GM12878 (cell line): ENCODE measurements at regions not wholly inside any gene's neighbourhood (a gene's known extent, or its start where the extent isn't known, plus 50 kb on each side); places are given as distances from the start of the nearest gene placed in this dataset.

Experiments used
- ATAC-seq: fragments of 200-7000 bp; cut with Tn5 transposase; 3 replicates; pipeline ENCODE4 v1.9.1; 2020; ENCODE audit warnings: mild to moderate bottlenecking, moderate library complexity
- BruUV-seq: library from RNA; stranded (reverse); fragments of 400-500 nt; replicated peaks from 2 replicates; lab custom pipeline; 2021; lab: Mats Ljungman, UMichigan
- CTCF ChIA-PET: fragments of 300-600 bp; sonication (Branson Sonifier 250); formaldehyde crosslinking; extraction: SDS; loops from one replicate; lab custom pipeline; 2021; ENCODE audit warnings: inconsistent platforms; lab: Yijun Ruan, JAX
- POLR2A ChIA-PET: fragments of 350-600 bp; formaldehyde crosslinking; extraction: SDS; loops from one replicate; lab custom pipeline; 2021; ENCODE audit warnings: inconsistent platforms; lab: Charles Lee
- RAD21 ChIA-PET: fragments of 300-600 bp; sonication (Branson Sonifier 250); formaldehyde crosslinking; loops from one replicate; lab custom pipeline; 2023; ENCODE audit warnings: antibody characterized with exemption; ENCODE audit not compliant: unreplicated experiment; lab: Charles Lee
- SMC1A ChIA-PET: fragments of 300-600 bp; sonication (Branson Sonifier 250); formaldehyde crosslinking; loops from one replicate; lab custom pipeline; 2023; ENCODE audit not compliant: unreplicated experiment, uncharacterized antibody; lab: Charles Lee
- DNase-seq: peaks from one replicate; pipeline ENCODE4 v3.0.0-alpha.2; 2011; ENCODE audit warnings: low read depth, low spot score
- FAIRE-seq: peaks from 3 replicates; lab custom pipeline; 2011; peaks lifted over from hg19 to GRCh38; lab: Jason Lieb, UNC
- H2AFZ ChIP-seq: 2 replicates; pipeline ENCODE4 v1.6.0; 2011; ENCODE audit warnings: low read depth, low read length, control low read depth; ENCODE audit not compliant: control insufficient read depth
- H3K27ac ChIP-seq: 2 replicates; pipeline ENCODE4 v1.5.1; 2011; ENCODE audit warnings: control low read depth; ENCODE audit not compliant: control insufficient read depth, insufficient read depth
- H3K27me3 ChIP-seq, 2 experiments: replicated peaks in 1 of 2; 2 replicates each; pipeline versions ENCODE4 v1.6.0 to v1.6.1; 2011; ENCODE audit warnings: low read length in 1 of 2; ENCODE audit not compliant: control insufficient read depth in 2 of 2, insufficient read depth in 2 of 2
- H3K36me3 ChIP-seq, 2 experiments: 2 replicates each; pipeline ENCODE4 v1.5.1; 2011; ENCODE audit warnings: low read length in 1 of 2; ENCODE audit not compliant: control insufficient read depth in 2 of 2, insufficient read depth in 2 of 2
- H3K4me1 ChIP-seq: 2 replicates; pipeline ENCODE4 v1.6.1; 2011; ENCODE audit warnings: mild to moderate bottlenecking, low read length, moderate library complexity, mixed read lengths; ENCODE audit not compliant: control insufficient read depth, insufficient read depth
- H3K4me2 ChIP-seq: 2 replicates; pipeline ENCODE4 v1.6.0; 2011; ENCODE audit warnings: control low read depth; ENCODE audit not compliant: control insufficient read depth, insufficient read depth
- H3K4me3 ChIP-seq: fragments of 200-600 bp; sonication (generic); 2 replicates; pipeline ENCODE4 v1.5.1; 2016
- H3K79me2 ChIP-seq: 2 replicates; pipeline ENCODE4 v1.6.0; 2011; ENCODE audit warnings: low read length; ENCODE audit not compliant: control insufficient read depth, insufficient read depth
- H3K9ac ChIP-seq: 2 replicates; pipeline ENCODE4 v1.8.0; 2011; ENCODE audit warnings: low read length, control low read depth, mixed read lengths; ENCODE audit not compliant: control insufficient read depth, insufficient read depth
- H3K9me3 ChIP-seq: replicated peaks from 3 replicates; pipeline ENCODE4 v1.5.1; 2011; ENCODE audit warnings: mild to moderate bottlenecking, low read length; ENCODE audit not compliant: control insufficient read depth, insufficient read depth
- H4K20me1 ChIP-seq: 2 replicates; pipeline ENCODE4 v1.6.0; 2011; ENCODE audit not compliant: control insufficient read depth, insufficient read depth
- BMI1 ChIP-seq: fragments of 450-650 bp; IDR thresholded peaks from 2 replicates; pipeline ENCODE4 v1.6.1; 2016; ENCODE audit warnings: mild to moderate bottlenecking, moderate library complexity, borderline replicate concordance
- CEBPB ChIP-seq, 2 experiments: fragments of 150-350 bp in 1 of 2; IDR thresholded peaks; 2 replicates each; pipeline ENCODE4 v1.6.1; 2012 to 2014; ENCODE audit warnings: low read depth in 2 of 2, low read length in 2 of 2, borderline replicate concordance in 1 of 2, inconsistent platforms in 1 of 2
- CREB1 ChIP-seq: IDR thresholded peaks from 2 replicates; pipeline ENCODE4 v1.6.1; 2012; ENCODE audit warnings: low read depth, mild to moderate bottlenecking, inconsistent platforms
- DPF2 ChIP-seq: fragments of 450-650 bp; IDR thresholded peaks from 2 replicates; pipeline ENCODE4 v1.6.1; 2017; ENCODE audit warnings: mild to moderate bottlenecking
- ETV6 ChIP-seq, 2 experiments: fragments of 450-650 bp in 1 of 2; IDR thresholded peaks in 1 of 2; conservative IDR thresholded peaks in 1 of 2; 2 replicates each; pipeline ENCODE4 v1.6.1; 2014; ENCODE audit warnings: antibody characterized with exemption in 1 of 2, borderline replicate concordance in 1 of 2, low read depth in 1 of 2, mild to moderate bottlenecking in 1 of 2, moderate library complexity in 1 of 2
- FOXM1 ChIP-seq: IDR thresholded peaks from 2 replicates; pipeline ENCODE4 v1.6.1; 2012; ENCODE audit warnings: low read depth, mild to moderate bottlenecking, inconsistent platforms, low read length, moderate library complexity
- HCFC1 ChIP-seq: fragments of 150-350 bp; IDR thresholded peaks from 2 replicates; pipeline ENCODE4 v1.6.1; 2014; ENCODE audit warnings: low read length
- HDAC6 ChIP-seq: fragments of 200-600 bp; sonication (generic); IDR thresholded peaks from one replicate; pipeline ENCODE4 v1.8.0; 2017; ENCODE audit warnings: antibody characterized with exemption; ENCODE audit not compliant: unreplicated experiment
- MEF2A ChIP-seq: IDR thresholded peaks from 2 replicates; pipeline ENCODE4 v1.6.1; 2011; ENCODE audit warnings: low read depth, mild to moderate bottlenecking, low read length, moderate library complexity; ENCODE audit not compliant: insufficient read depth
- PBX3 ChIP-seq: IDR thresholded peaks from 2 replicates; pipeline ENCODE4 v1.6.1; 2011; ENCODE audit warnings: mild to moderate bottlenecking, low read depth, low read length, moderate library complexity; ENCODE audit not compliant: insufficient replicate concordance
- PKNOX1 ChIP-seq: fragments of 450-650 bp; IDR thresholded peaks from 2 replicates; pipeline ENCODE4 v1.6.1; 2016; ENCODE audit warnings: mild to moderate bottlenecking
- POLR2AphosphoS2 ChIP-seq: IDR thresholded peaks from 2 replicates; pipeline ENCODE4 v1.6.1; 2011; ENCODE audit warnings: low read depth, mild to moderate bottlenecking, low read length, improper control_type of control experiment, moderate library complexity
- PRDM15 ChIP-seq: fragments of 450-650 bp; formaldehyde crosslinking; IDR thresholded peaks from 2 replicates; pipeline ENCODE4 v1.4.0; 2020; ENCODE audit warnings: mild to moderate bottlenecking, moderate library complexity
- RAD21 ChIP-seq: IDR thresholded peaks from 2 replicates; pipeline ENCODE4 v1.6.1; 2011; ENCODE audit warnings: mild to moderate bottlenecking, low read depth, low read length, moderate library complexity; ENCODE audit not compliant: insufficient read depth
- RELB ChIP-seq: fragments of 450-650 bp; IDR thresholded peaks from 2 replicates; pipeline ENCODE4 v1.6.1; 2017; ENCODE audit warnings: low read depth, mild to moderate bottlenecking, moderate library complexity
- SMAD1 ChIP-seq: fragments of 450-650 bp; IDR thresholded peaks from 2 replicates; pipeline ENCODE4 v1.6.1; 2018; ENCODE audit warnings: mild to moderate bottlenecking, low read depth; ENCODE audit not compliant: partially characterized antibody
- SREBF1 ChIP-seq: IDR thresholded peaks from 2 replicates; pipeline ENCODE4 v1.6.1; 2012; ENCODE audit warnings: mild to moderate bottlenecking, low read length
- TCF7 ChIP-seq: IDR thresholded peaks from 2 replicates; pipeline ENCODE4 v1.6.1; 2014; ENCODE audit warnings: antibody characterized with exemption, borderline replicate concordance
- ZNF622 ChIP-seq: fragments of 450-650 bp; IDR thresholded peaks from 2 replicates; pipeline ENCODE4 v1.6.1; 2017; ENCODE audit warnings: mild to moderate bottlenecking, inconsistent platforms
- WGBS: methylation state at CpG from one replicate; pipeline ENCODE4 v1.1.6; 2016; ENCODE audit warnings: low lambda C conversion rate; ENCODE audit not compliant: insufficient replicate concordance, insufficient coverage; ENCODE audit errors: missing lambda C conversion rate; 5-methylcytosine and 5-hydroxymethylcytosine counted together
- in situ Hi-C: fragments of 300-500 bp; cut with MboI; formaldehyde crosslinking; loops from 9 replicates; pipeline ENCODE4 v1.14.3; 2018; ENCODE audit warnings: mixed read lengths
- intact Hi-C: fragments of 100-400 bp; cut with micrococcal nuclease; formaldehyde crosslinking; loops from one replicate; pipeline ENCODE4 v1.14.2; 2022; ENCODE audit not compliant: unreplicated experiment

- Histone ChIP-seq H2AFZ (no peak overlapping the region), H3K9me3 (no peaks in the 10 kb centered on the region), H3K79me2 (no peaks in the 10 kb centered on the region), H3K36me3 (no peaks in the 10 kb centered on the region), H4K20me1 (no peaks in the 10 kb centered on the region), H3K27me3 (no peaks in the 10 kb centered on the region; a peak in 1 of 4 replicates), H3K4me2 (no peak overlapping the region), H3K4me1 (no peaks in the 10 kb centered on the region), H3K27ac (no peak overlapping the region), H3K9ac (no peak overlapping the region), H3K4me3 (no peak overlapping the region)
- no peak for TF ChIP-seq HCFC1
- no peak for TF ChIP-seq CEBPB (IDR thresholded peaks at IDR 0.05; ENCODE audit: borderline replicate concordance in 1 of 2, low read depth in 2 of 2, low read length in 2 of 2)
- no peak for TF ChIP-seq POLR2AphosphoS2
- TF ChIP-seq FOXM1: no peak
- no peak for TF ChIP-seq PRDM15 (CRISPR knock-in tag)
- TF ChIP-seq PBX3: no peak
- no peak for TF ChIP-seq BMI1
- no peak for TF ChIP-seq TCF7
- no peak for TF ChIP-seq HDAC6
- no peak for TF ChIP-seq SMAD1
- TF ChIP-seq CREB1: no peak
- TF ChIP-seq RAD21: no peak
- no peak for TF ChIP-seq PKNOX1
- TF ChIP-seq SREBF1: no peak
- TF ChIP-seq RELB: no peak
- TF ChIP-seq MEF2A: no peak
- no peak for TF ChIP-seq ETV6 (conservative IDR thresholded peaks at IDR 0.05 in 1 of 2, IDR thresholded peaks at IDR 0.05 in 1 of 2; ENCODE audit: borderline replicate concordance in 1 of 2, low read depth in 1 of 2)
- no peak for TF ChIP-seq DPF2
- no peak for TF ChIP-seq ZNF622
- BruUV-seq: no TSS peak
- intact Hi-C loops (no loop called here), in situ Hi-C loops (no loop called here)
- no peak for FAIRE-seq
- ChIA-PET SMC1A (no interaction called here), RAD21 (no interaction called here), CTCF (no interaction called here), POLR2A (interaction anchor here (0.5 kb wide), 1 partner anchor 11 kb away, joined by 3 read pairs; no protein-coding TSS in a partner anchor)
- no peak for ATAC-seq
- no peak for DNase-seq
- 50% methylated on average over 2 of the region's 2 CpGs for WGBS
Observed at GRCh38 chr18:26765498-26765897, 100.0 kb downstream of the AQP4 start.
